GM18951 (cell line): ENCODE measurements at regions not wholly inside any gene's neighbourhood (a gene's known extent, or its start where the extent isn't known, plus 50 kb on each side); places are given as distances from the start of the nearest gene placed in this dataset.

ENCODE experiments used
- POLR2A ChIP-seq: IDR thresholded peaks from 4 replicates; pipeline ENCODE4 v1.6.1; 2011; ENCODE audit warnings: mild to moderate bottlenecking; ENCODE audit not compliant: insufficient read length, insufficient read depth; ENCODE audit errors: extremely low read depth
- in situ Hi-C: fragments of 300-500 bp; cut with MboI; formaldehyde crosslinking; loops from one replicate; pipeline ENCODE4 v1.12.0; 2022; ENCODE audit warnings: low sequenced_read_pairs, mixed read lengths, inconsistent platforms; ENCODE audit not compliant: unreplicated experiment

GRCh38 chr11:119486691-119487259 lies 63.8 kb upstream of the THY1 start:
- TF ChIP-seq POLR2A, result no peak
- in situ Hi-C loops, result loop anchor here (25.0 kb wide), 1 partner anchor 626 kb away; no protein-coding TSS in a partner anchor

GRCh38 chr11:119486016-119486415 lies 63.0 kb upstream of the THY1 start:
- TF ChIP-seq POLR2A, result no peak
- in situ Hi-C loops, result loop anchor here (25.0 kb wide), 1 partner anchor 626 kb away; no protein-coding TSS in a partner anchor

DNA sequence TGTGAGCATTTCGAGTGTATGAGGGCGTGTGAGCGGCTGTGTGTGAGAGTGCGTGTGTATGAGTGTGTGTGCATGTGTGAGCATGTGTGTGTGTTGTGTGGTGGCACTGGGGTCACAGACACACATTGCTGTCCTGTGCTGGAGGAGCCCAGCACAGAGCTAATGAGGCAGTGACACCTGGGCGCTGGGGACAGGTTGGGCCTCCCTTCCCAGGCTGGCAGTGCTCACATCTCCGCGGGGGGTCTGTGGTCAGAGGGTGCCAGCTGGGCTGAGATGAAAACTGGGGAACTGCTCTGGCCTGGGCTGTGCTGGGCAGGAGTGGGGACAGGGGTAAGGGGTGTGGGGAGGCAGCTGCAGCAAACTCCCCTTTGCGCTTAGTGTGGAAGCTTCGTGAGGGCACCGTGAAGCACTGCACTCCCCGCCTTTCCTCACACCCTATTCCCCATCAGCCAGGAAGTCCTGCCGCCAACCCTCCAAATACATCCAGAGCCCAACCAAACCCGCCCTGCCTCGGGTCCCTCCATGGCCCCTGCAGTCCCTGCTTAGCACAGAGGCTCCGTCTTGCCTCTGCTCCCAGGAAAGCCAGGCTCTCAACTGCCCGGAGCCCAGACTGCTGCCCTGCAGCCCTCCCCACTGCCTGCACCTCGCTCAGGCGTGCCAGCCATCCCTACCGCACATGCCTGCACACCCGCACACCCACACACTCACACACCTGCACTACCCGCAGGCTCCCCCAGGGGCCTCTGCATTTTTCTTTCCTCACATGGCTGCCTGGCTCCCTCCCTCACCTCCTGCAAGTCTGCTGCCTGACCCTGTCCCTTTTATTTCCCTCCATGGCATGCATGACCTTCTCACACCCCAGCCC lies 62.0 kb upstream of the THY1 start:
- no peak for TF ChIP-seq POLR2A

GRCh38 chr11:119483881-119484371 lies 61.0 kb upstream of the THY1 start:
- in situ Hi-C loops, result loop anchor here (25.0 kb wide), 1 partner anchor 628 kb away; no protein-coding TSS in a partner anchor
- TF ChIP-seq POLR2A, result no peak

More for the DNA sequence above, 62.0 kb upstream of the THY1 start:
- in situ Hi-C loops, result loop anchor here (25.0 kb wide), 1 partner anchor 627 kb away; no protein-coding TSS in a partner anchor

GRCh38 chr11:119483341-119483880 lies 60.4 kb upstream of the THY1 start:
- no peak for TF ChIP-seq POLR2A
- in situ Hi-C loops, result loop anchor here (25.0 kb wide), 1 partner anchor 629 kb away; no protein-coding TSS in a partner anchor

DNA sequence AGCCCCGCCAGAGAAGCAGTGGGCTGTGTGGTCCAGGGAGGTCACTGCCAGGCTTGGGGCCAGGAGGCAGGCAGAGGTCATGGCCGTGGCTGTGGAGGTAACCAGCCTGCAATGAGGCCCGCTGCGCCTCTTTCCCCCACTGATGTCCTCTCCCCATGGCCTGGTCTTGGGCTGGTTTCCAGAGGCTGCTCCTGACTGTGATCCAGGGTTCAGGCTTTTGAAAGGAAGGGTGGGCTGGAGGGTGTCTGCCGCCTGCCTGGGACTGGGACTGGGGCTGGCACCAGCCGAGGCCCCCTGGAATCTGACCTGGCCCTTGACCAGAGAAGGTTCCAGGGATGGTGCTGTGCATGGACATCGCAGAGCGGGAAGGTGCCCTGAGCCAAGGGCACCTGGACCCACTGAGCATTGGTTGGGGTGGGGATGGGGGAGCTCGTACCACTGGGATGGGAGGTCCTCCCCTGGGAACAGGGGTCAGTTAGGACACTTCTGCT lies 59.6 kb upstream of the THY1 start:
- no peak for TF ChIP-seq POLR2A
- in situ Hi-C loops, result loop anchor here (25.0 kb wide), 1 partner anchor 630 kb away; no protein-coding TSS in a partner anchor

DNA sequence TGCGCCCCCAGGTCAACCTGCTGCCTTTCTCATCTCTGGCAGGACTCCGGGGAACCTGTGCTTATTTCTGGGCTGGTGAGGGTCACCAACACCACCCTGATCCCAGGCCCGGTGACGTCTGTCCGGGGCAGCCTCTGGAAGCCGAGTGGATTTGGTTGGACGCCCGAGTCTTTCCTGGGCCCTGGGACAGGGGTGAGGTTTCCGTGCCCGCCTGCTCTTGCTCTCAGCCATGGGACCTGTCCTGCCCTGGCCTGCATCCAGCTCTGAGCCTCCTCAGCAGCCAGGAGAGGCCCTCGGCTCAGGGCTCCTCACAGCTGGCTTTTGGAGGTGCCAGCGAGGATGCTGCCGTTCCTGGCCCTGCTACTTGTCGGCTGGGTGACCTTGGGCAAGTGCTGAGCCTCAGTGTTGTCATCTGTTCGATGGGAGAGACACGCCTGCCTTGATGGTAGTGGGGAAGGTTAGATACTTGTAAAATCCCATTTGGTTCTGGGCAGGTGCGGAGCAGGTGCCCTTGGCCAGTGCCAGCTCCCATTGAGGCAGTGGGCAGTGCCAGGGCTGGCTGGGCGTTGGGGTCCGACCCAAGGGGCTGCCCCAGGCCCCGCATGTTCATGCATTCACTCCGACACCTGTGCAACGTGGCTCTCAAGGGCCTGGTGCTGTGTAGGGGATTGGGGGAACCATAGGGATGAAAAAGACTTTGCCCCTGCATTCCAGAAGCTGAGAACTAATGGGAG lies 58.9 kb upstream of the THY1 start:
- in situ Hi-C loops, result loop anchor here (25.0 kb wide), 1 partner anchor 630 kb away; no protein-coding TSS in a partner anchor
- TF ChIP-seq POLR2A, result no peak

DNA sequence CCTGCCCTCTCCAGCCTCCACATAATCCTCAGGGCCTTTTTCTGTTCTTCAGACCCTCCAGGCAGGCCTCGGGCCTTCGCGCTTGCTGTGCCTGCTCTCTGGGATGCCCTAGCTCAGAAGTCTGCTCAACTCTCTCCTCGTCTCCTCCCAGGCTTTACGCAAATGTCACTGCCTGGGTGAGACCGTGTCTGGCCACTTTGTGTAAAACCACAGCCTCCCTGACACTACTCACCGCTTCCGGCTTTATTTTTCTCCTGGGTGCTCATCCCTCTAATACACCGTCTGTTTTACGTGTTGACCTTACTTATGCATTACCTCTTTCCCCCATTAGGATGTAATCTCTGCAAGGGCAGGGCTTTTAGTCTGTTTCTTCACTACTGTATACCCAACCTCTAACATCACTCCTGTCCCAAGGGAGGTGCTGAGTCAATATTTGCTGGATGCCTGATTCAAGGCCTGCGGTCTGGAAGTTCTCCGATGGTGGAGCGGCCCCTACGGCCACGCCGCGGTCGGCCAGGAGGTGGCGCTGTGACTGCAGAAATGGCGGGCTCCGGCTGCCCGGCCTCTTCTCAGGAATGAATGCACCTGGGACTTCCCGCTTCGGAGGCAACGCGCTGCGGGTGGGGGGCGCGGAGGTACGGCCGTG lies 58.2 kb upstream of the THY1 start:
- in situ Hi-C loops, result loop anchor here (25.0 kb wide), 1 partner anchor 631 kb away; no protein-coding TSS in a partner anchor
- no peak for TF ChIP-seq POLR2A

GRCh38 chr11:119480380-119481020 lies 57.5 kb upstream of the THY1 start:
- in situ Hi-C loops, result loop anchor here (25.0 kb wide), 1 partner anchor 632 kb away; no protein-coding TSS in a partner anchor
- TF ChIP-seq POLR2A, result no peak

DNA sequence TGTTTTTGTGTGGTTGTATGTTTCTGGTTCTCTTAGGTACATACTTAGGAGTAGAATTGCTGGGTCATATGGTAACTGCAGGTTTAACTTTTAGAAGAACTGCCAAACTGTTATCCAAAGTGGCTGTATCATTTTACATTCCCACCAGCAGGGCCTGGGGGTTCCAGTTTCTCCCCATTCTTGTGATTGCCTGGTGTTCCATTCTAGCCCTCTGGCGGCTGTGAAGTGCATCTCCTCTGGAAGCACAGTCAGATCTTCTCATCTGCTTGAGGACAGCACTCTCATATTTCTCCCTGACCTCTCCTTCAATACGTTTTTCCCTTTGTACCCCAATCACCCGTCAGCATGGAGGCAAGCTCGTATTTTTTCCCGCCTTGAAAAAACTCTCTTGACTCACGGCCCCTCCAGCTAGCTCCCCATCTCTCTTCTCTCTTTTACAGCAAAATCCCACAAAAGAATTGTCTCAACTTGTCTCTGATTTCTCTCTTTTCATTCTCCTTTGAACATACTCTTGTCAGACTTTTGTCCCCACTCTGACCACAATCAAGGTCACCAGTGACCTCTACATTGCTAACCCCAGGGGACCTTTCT lies 56.8 kb upstream of the THY1 start:
- in situ Hi-C loops, result loop anchor here (25.0 kb wide), 1 partner anchor 633 kb away; no protein-coding TSS in a partner anchor
- no peak for TF ChIP-seq POLR2A

- no peak for TF ChIP-seq POLR2A
- in situ Hi-C loops, result loop anchor here (25.0 kb wide), 1 partner anchor 634 kb away; no protein-coding TSS in a partner anchor
These were observed 55.8 kb upstream of the THY1 start for GRCh38 chr11:119478711-119479285.
